A673 (cell line): ENCODE measurements at regions not wholly inside any gene's neighbourhood (a gene's known extent, or its start where the extent isn't known, plus 50 kb on each side); places are given as distances from the start of the nearest gene placed in this dataset.

Experiments used
- BruUV-seq: library from RNA; stranded (reverse); fragments of 400-500 nt; replicated peaks from 2 replicates; lab custom pipeline; 2021; lab: Mats Ljungman, UMichigan
- CTCF ChIA-PET: fragments of 300-600 bp; sonication (Branson Sonifier 250); formaldehyde crosslinking; loops from one replicate; lab custom pipeline; 2022; ENCODE audit warnings: antibody characterized with exemption; lab: Charles Lee
- POLR2A ChIA-PET: fragments of 300-600 bp; sonication (Branson Sonifier 250); formaldehyde crosslinking; loops from one replicate; lab custom pipeline; 2022; ENCODE audit warnings: antibody characterized with exemption; ENCODE audit not compliant: low non-redundant PET; lab: Charles Lee
- DNase-seq: peaks from one replicate; pipeline ENCODE4 v3.0.0-alpha.2; 2015; ENCODE audit warnings: low spot score
- H3K27ac ChIP-seq: fragments of 200-600 bp; sonication (generic); 2 replicates; pipeline ENCODE4 v1.5.1; 2016; ENCODE audit warnings: mixed run types, low read depth, mild to moderate bottlenecking, mixed read lengths, antibody characterized with exemption, low read length; ENCODE audit not compliant: poor library complexity, severe bottlenecking
- H3K27me3 ChIP-seq: fragments of 200-600 bp; sonication (generic); replicated peaks from 2 replicates; pipeline ENCODE4 v1.6.1; 2017; ENCODE audit warnings: mixed run types, low read depth, mild to moderate bottlenecking, mixed read lengths, antibody characterized with exemption, low read length; ENCODE audit not compliant: insufficient read depth, poor library complexity
- H3K36me3 ChIP-seq: fragments of 200-600 bp; sonication (generic); 2 replicates; pipeline ENCODE4 v1.6.1; 2016; ENCODE audit warnings: mixed run types, mild to moderate bottlenecking, mixed read lengths, antibody characterized with exemption, low read length; ENCODE audit not compliant: insufficient read depth, poor library complexity, severe bottlenecking
- H3K4me1 ChIP-seq: fragments of 200-600 bp; sonication (generic); 2 replicates; pipeline ENCODE4 v1.6.1; 2017; ENCODE audit warnings: mixed run types, mild to moderate bottlenecking, mixed read lengths, antibody characterized with exemption, low read length; ENCODE audit not compliant: insufficient read depth, poor library complexity, severe bottlenecking
- H3K4me3 ChIP-seq: fragments of 200-600 bp; sonication (generic); 2 replicates; pipeline ENCODE4 v1.5.1; 2016; ENCODE audit warnings: low read depth, mixed run types, mild to moderate bottlenecking, mixed read lengths, low read length; ENCODE audit not compliant: poor library complexity, severe bottlenecking
- H3K9me3 ChIP-seq: fragments of 200-600 bp; sonication (generic); 2 replicates; pipeline ENCODE4 v1.6.1; 2016; ENCODE audit warnings: mixed run types, low read depth, mild to moderate bottlenecking, mixed read lengths, antibody characterized with exemption, low read length; ENCODE audit not compliant: poor library complexity, severe bottlenecking
- CTCF ChIP-seq: fragments of 300-800, 200-600 bp; sonication (generic); conservative IDR thresholded peaks from 2 replicates; pipeline ENCODE4 v1.5.1; 2017; ENCODE audit warnings: low read depth, mild to moderate bottlenecking, antibody characterized with exemption, low read length, moderate library complexity, mixed read lengths
- EZH2 ChIP-seq: fragments of 200-600 bp; sonication (generic); IDR thresholded peaks from 2 replicates; pipeline ENCODE4 v1.6.1; 2017; ENCODE audit warnings: borderline replicate concordance, low read depth, mild to moderate bottlenecking, mixed read lengths, antibody characterized with exemption, low read length; ENCODE audit not compliant: poor library complexity, severe bottlenecking
- intact Hi-C: fragments of 100-400 bp; cut with micrococcal nuclease; formaldehyde crosslinking; loops from one replicate; pipeline ENCODE4 v1.10.0; 2022; ENCODE audit not compliant: unreplicated experiment

- Histone ChIP-seq H3K27ac (no peak overlapping the region), H3K9me3 (no peaks in the 10 kb centered on the region), H3K4me3 (no peak overlapping the region), H3K36me3 (no peaks in the 10 kb centered on the region), H3K27me3 (peaks cover 4% of the 10 kb centered on the region), H3K4me1 (no peaks in the 10 kb centered on the region)
- no TSS peak for BruUV-seq
- TF ChIP-seq EZH2 (no peak), CTCF (no peak)
- CTCF ChIA-PET, result no interaction called here
- intact Hi-C loops, result no loop called here
- no peak for DNase-seq
- POLR2A ChIA-PET, result no interaction called here
Measured at GRCh38 chr21:38625000-38625399, 126.7 kb upstream of the ERG start.

GRCh38 chr21:38626306-38626705 is 128.0 kb upstream of the ERG start:
- CTCF ChIA-PET, result no interaction called here

GRCh38 chr21:38628349-38628748 is 130.1 kb upstream of the ERG start:
- no peak for TF ChIP-seq EZH2
- no peak for TF ChIP-seq CTCF
- Histone ChIP-seq H3K27ac (no peak overlapping the region), H3K4me1 (no peaks in the 10 kb centered on the region), H3K4me3 (no peak overlapping the region), H3K36me3 (no peaks in the 10 kb centered on the region), H3K27me3 (peaks cover 11% of the 10 kb centered on the region), H3K9me3 (no peaks in the 10 kb centered on the region)
- CTCF ChIA-PET, result no interaction called here
- BruUV-seq, result no TSS peak
- DNase-seq, result no peak
- intact Hi-C loops, result no loop called here
- POLR2A ChIA-PET, result no interaction called here

More at GRCh38 chr21:38626306-38626705, 128.0 kb upstream of the ERG start:
- DNase-seq, result no peak
- H3K9me3 ChIP-seq, result no peaks in the 10 kb centered on the region
- POLR2A ChIA-PET, result no interaction called here
- no TSS peak for BruUV-seq
- TF ChIP-seq EZH2, result no peak
- TF ChIP-seq CTCF, result no peak
- intact Hi-C loops, result no loop called here
- no peaks in the 10 kb centered on the region for H3K4me1 ChIP-seq
- no peak overlapping the region for H3K27ac ChIP-seq
- H3K36me3 ChIP-seq, result no peaks in the 10 kb centered on the region
- no peak overlapping the region for H3K4me3 ChIP-seq
- peaks cover 7% of the 10 kb centered on the region for H3K27me3 ChIP-seq
